Lower lobe of right lung (tissue), 2 donors: ENCODE measurements at regions not wholly inside any gene's neighbourhood (a gene's known extent, or its start where the extent isn't known, plus 50 kb on each side); places are given as distances from the start of the nearest gene placed in this dataset.

Experiments used
- ATAC-seq, 2 donors: fragments of 200-7000 bp; cut with Tn5 transposase; one replicate each; pipeline ENCODE4 v1.9.1; 2020 to 2022; ENCODE audit warnings: mild to moderate bottlenecking in 2 of 2, moderate library complexity in 2 of 2
- DNase-seq: peaks from one replicate; pipeline ENCODE4 v3.0.0-alpha.2; 2020
- H3K27ac ChIP-seq: fragments of 200-600 bp; one replicate; pipeline ENCODE4 v1.8.0; 2022
- H3K27me3 ChIP-seq: fragments of 200-600 bp; one replicate; pipeline ENCODE4 v1.8.0; 2022; ENCODE audit warnings: low read depth
- H3K36me3 ChIP-seq: fragments of 200-600 bp; one replicate; pipeline ENCODE4 v1.8.0; 2022; ENCODE audit warnings: mild to moderate bottlenecking
- H3K4me1 ChIP-seq: fragments of 200-600 bp; one replicate; pipeline ENCODE4 v1.8.0; 2022
- H3K4me3 ChIP-seq: fragments of 200-600 bp; one replicate; pipeline ENCODE4 v1.8.0; 2022; ENCODE audit warnings: mild to moderate bottlenecking
- H3K9me3 ChIP-seq: fragments of 200-600 bp; one replicate; pipeline ENCODE4 v1.8.0; 2022
- intact Hi-C: fragments of 100-400 bp; cut with DNase I; formaldehyde crosslinking; loops from one replicate; pipeline ENCODE4 v1.11.0; 2022
- TF ChIP-seq, protein P1 (sequence below): fragments of 200-600 bp; IDR thresholded peaks from one replicate; pipeline ENCODE4 v1.8.0; 2022; ENCODE audit warnings: antibody characterized with exemption, mild to moderate bottlenecking
- donor health status: DM: no; HTN: yes; CAD: no; lungs with severe emphysema.

DNA sequence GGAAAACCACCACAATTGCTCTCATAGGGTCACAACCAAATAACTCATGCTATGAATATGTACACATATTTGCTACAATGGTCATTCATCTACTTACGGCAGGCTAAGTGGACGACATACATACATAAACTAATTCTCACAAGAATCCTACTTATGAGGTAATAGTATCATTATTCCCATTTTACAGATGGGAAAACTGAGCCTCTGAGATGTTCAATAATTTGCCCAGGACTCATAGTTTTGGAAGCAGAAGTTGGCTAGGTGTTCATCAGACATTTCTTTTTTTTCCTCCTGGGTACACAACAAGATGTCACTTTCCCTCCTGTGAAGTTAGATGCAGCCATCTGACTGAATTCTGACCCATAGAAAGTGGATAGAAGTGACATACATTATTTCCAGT, 89.0 kb upstream of the PKDCC start:
- Histone ChIP-seq H3K4me1 (peaks cover 3% of the 10 kb centered on the region), H3K36me3 (no peaks in the 10 kb centered on the region), H3K9me3 (no peaks in the 10 kb centered on the region), H3K4me3 (no peak overlapping the region), H3K27ac (no peak overlapping the region), H3K27me3 (no peaks in the 10 kb centered on the region)
- DNase-seq (no peak), ATAC-seq (no peak)
- intact Hi-C loops = no loop called here
- TF ChIP-seq, protein P1, sequence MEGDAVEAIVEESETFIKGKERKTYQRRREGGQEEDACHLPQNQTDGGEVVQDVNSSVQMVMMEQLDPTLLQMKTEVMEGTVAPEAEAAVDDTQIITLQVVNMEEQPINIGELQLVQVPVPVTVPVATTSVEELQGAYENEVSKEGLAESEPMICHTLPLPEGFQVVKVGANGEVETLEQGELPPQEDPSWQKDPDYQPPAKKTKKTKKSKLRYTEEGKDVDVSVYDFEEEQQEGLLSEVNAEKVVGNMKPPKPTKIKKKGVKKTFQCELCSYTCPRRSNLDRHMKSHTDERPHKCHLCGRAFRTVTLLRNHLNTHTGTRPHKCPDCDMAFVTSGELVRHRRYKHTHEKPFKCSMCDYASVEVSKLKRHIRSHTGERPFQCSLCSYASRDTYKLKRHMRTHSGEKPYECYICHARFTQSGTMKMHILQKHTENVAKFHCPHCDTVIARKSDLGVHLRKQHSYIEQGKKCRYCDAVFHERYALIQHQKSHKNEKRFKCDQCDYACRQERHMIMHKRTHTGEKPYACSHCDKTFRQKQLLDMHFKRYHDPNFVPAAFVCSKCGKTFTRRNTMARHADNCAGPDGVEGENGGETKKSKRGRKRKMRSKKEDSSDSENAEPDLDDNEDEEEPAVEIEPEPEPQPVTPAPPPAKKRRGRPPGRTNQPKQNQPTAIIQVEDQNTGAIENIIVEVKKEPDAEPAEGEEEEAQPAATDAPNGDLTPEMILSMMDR = no peak

DNA sequence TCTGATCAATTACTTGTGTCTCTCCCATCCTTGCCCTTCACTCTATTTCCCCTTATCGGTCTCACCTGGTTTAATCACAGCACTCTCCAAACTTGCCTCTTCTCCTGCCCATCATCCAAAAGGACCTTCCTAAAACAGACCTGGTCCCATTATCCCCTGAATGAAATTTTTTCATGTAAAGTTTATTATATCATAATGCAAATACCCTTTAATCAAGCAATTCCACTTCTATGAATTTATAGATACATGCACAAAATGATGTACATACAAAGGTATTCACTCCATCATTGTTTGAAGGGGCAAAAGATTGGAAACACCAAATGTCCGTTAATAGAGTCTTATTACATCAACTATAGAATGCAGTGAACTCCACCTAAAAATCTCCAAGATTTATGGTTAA, 88.1 kb upstream of the PKDCC start:
- DNase-seq (no peak), ATAC-seq (no peak)
- H3K36me3 ChIP-seq = no peaks in the 10 kb centered on the region
- no peak overlapping the region for H3K4me3 ChIP-seq
- H3K27ac ChIP-seq = no peak overlapping the region
- H3K9me3 ChIP-seq = no peaks in the 10 kb centered on the region
- H3K4me1 ChIP-seq = peaks cover 9% of the 10 kb centered on the region
- TF ChIP-seq, protein P1 = no peak
- H3K27me3 ChIP-seq = no peaks in the 10 kb centered on the region
- intact Hi-C loops = no loop called here

DNA sequence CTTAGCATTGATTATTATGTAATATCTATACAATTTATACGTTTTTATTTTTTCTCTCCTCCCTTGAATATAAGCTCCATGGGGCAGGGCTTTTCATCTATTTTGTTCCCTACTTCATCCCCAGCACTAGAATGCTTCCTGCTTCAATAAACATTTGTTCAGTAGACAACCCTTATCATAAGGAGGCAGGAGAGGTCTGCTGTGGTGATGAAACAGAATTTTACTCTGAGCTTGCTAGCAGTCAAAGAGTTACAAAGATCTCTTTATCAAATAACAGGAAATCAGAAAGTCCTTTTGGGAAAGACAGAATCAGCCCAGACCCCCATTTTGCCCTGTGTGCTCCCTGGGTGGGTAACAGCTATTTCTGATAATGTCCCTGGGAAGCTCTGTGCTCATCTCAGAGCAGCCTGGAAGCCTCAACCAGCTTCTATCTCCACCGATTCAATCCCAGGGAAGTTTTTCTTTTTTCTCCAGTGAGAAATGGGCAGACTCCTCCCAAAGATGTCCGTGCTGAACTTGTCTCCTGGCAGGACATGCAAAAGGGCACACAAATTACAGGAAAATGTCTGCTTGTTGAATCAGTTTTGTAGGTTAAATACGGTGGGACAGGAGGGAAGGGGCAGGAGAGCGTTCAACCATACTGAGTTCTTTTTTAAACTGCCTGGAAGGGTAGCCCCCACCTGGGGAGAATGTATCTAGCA, 84.7 kb upstream of the PKDCC start:
- no peak for DNase-seq
- TF ChIP-seq, protein P1 = no peak
- Histone ChIP-seq H3K36me3 (no peaks in the 10 kb centered on the region), H3K9me3 (no peaks in the 10 kb centered on the region), H3K4me1 (peaks cover 35% of the 10 kb centered on the region), H3K27ac (no peak overlapping the region), H3K4me3 (no peak overlapping the region), H3K27me3 (no peaks in the 10 kb centered on the region)
- intact Hi-C loops = no loop called here
- no peak for ATAC-seq

DNA sequence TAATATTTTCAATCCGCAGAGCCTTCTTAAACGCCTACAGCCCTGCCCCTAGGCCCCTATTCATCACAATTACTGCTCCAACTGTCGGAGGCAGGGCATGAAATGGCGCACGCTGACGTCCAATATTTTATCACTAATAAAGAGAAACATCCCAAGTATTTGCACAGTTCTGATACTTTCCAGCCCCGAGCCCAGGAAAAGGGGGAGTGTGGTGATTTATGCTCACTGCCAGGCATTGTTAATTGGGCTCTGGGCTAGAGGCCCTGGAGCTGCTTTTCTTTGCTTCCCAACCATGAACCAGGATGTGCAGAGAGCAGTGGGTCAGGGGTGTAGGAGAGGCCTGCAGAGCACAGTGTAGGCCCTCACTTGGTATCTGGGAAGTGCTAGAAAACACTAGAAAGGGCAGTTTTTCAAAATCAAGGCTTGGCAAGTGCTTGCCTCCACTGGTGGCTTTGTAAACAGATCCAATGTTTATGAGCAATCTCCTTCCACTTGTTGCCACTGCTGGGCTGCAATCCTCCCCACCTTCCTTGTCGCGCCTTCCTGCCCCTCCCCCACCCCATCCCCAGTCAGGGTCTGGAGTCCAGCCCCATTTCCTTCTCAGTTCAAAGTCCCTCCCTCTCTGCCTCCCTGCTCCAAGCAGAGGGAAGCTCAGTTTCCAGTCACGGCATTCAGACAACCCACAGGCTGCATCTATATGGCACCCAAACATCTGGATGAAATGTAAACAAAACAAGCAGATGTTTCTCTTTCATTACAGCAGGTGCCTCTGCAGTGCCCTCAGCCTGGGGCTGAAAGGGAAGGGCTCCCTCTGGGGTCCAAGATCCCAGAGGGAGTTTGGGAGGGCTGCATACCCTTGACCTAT, 83.9 kb upstream of the PKDCC start:
- TF ChIP-seq, protein P1 = no peak
- Histone ChIP-seq H3K27ac (peak overlapping the region; percentile 41), H3K4me1 (peaks cover 35% of the 10 kb centered on the region), H3K4me3 (no peak overlapping the region), H3K36me3 (no peaks in the 10 kb centered on the region), H3K27me3 (no peaks in the 10 kb centered on the region), H3K9me3 (no peaks in the 10 kb centered on the region)
- DNase-seq (no peak), ATAC-seq (peak in 1 of 2 donors; percentile 25)
- intact Hi-C loops = no loop called here

DNA sequence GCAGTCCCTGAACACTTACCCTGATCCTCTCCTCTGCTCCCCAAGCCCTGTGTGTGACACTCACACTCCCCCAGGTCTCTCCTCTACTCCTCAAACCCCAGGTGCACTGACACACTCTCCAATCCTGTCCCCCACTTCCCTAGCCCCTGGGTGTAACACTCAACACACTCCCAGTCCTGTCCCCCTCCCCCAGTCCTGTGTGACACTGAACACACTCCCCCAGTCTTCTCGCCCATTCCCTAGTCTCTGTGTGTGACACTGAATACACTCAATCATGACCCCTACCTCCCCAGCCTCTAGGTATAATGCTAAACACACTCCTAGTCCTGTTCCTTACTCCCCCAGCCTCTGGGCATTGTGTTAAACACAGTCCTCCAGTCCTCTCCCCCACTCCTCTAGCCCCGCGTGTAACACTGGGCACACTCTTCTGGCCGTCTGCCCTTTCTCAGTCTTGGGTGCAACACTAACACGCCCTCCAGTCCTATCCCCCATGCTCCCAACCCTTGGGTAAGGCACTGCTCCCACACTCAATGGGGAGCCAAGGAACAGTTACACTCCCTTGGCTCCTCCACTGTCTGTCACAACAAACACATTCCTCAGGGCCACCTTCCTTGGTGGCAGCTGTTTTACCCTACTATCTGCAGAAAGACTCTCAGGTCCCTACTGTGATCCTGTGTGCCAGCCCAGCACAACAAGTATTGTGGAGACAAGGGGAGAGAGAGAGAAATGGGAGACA, 82.5 kb upstream of the PKDCC start:
- TF ChIP-seq, protein P1 = no peak
- H3K4me3 ChIP-seq = no peak overlapping the region
- H3K36me3 ChIP-seq = no peaks in the 10 kb centered on the region
- no peak overlapping the region for H3K27ac ChIP-seq
- DNase-seq (no peak), ATAC-seq (no peak)
- intact Hi-C loops = no loop called here
- H3K4me1 ChIP-seq = peaks cover 35% of the 10 kb centered on the region
- H3K27me3 ChIP-seq = no peaks in the 10 kb centered on the region
- H3K9me3 ChIP-seq = no peaks in the 10 kb centered on the region
